ENCODE measurements at regions not wholly inside any gene's neighbourhood (a gene's known extent, or its start where the extent isn't known, plus 50 kb on each side); places are given as distances from the start of the nearest gene placed in this dataset.

- DNase-seq: no peak
These were observed 239.1 kb downstream of the OMA1 start for GRCh38 chr1:58307431-58307830.

DNA sequence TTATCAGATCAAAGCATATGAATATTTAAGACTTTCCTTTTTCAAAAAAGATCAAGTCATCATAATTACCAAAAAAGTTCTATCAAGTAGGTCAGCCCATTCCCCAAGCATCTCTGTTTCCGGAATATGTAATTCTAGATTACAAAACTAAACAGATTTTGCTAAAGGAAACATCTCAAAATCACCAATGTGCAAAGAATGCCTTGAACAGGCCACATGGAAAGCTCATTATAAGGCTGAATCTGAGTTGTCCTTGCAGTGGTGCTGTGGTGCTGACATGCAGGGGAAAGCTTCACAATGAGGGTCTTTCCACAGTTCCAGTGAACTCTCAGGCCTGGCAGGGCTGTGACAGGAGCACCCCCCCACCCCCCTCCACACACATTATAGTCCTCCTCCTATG lies 240.9 kb downstream of the OMA1 start:
- DNase-seq: no peak

DNA sequence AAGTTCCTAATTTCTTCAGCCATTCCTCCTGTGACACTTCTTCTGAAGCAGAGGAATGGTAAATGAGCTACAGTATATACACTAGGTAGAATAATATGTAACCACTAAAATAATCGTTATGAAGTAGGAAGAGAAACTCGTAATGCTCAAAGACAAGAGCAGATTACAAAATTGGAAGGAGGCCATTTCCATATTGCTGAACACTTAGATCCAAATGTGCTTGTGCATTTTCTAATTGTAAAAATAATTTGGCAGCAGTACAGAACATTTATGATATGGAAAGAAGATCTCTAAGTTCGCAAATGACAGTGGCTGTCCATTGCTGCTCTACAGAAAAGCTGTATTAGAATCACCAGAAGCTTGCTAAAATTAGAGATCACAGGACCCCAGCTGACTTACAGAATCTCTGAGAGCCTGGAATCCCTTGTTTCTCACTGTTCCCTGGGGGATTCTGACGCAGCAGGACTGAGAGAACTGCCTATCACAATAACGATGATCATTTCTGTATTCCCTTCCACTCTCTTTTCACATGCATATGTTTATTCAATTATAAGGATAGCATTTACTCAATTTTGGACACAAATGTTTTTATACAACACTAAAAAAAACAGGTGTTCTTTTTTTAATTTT lies 242.1 kb downstream of the OMA1 start:
- DNase-seq: no peak

DNA sequence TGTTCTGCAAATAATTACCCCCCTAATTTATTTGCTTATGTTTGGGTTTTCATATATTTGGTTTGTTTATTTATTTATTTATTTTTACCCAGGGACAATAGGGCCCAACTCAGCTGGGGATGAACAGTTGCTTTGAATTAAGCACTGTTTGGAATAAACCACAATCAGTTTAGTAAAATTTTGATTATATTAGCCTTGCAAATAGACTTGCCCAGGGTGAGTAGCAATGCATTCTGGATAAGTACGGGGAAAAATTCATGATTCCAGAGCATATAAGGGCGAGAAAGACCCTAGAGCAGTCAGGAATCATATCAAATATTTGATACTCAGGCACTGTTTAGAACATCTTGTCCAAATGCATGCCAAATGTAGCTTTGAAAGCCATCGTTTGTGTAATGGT lies 242.7 kb downstream of the OMA1 start:
- no peak for DNase-seq

DNA sequence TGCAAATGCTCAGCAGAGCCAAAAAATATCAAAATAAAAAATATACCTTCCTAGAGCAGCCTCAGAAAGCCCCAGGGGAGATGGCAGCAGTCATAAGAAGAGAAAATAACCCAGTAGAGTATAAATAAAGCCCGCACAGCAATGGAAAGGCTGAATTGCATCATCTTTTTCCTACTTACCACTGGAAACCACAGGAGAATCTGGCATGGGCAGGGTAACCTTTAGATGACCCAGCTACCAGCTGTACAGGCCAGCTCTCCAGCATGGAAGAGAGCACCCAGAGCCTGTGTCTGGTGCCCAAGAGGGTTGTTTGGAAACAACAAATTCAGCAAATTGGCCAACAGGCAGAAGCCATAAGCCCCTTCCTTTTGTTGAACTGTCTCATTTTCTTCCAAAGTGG lies 253.1 kb downstream of the OMA1 start:
- DNase-seq: no peak

DNA sequence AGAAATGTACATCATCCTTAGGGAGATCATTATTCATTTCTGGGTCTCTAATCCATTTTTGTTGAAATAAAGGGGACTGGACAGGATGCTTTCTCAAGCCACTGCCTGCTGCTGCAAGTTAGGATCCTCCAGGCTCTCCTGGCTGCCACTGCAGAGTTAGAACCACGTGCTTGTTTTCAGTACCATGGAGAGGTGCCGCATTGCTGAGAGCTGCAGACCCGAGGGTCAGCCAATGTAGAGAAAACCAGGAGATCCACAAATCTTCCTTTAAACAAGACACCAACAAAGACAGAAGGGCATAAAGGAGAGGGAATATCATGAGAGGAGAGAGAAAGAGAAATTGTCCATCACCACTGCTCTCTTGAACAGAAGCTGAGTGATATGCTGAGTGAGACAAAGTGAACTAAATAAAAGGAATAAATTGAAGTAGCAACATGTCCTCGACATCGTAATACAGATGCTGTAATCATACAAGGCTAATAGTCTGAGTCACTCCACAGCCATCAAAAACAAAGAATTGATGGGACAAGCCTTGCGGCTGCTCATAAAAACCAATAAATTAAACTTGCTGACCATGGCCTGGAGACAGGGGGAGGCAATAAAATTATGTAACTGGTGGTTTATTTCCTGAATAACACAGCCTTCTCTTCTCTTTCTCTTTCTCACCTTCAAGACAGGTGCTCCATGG lies 255.7 kb downstream of the OMA1 start:
- DNase-seq: no peak

DNA sequence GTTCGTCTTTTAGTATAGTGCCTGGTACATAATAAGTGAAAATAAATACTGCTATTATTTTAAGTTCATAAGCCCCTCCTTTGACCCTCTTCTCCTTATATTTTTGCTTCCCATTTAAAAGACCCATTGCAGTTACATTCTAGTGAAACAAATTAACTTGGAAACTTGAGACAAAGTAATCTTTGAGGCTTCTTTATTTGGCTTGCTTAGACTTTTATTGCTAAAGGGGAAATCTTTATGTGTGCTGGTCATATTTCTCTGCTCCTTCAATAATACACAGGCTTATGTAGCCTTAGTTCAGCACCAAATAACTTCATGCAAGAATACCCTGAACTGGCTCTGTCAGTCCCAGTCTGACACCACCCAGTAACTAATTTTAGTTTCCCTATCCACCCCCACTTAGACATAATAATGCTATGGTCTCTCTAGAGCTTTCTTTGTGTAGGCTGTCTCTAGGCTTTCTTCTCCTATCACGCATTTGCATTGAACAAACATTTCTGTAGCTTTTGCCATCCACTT lies 257.8 kb downstream of the OMA1 start:
- no peak for DNase-seq

DNA sequence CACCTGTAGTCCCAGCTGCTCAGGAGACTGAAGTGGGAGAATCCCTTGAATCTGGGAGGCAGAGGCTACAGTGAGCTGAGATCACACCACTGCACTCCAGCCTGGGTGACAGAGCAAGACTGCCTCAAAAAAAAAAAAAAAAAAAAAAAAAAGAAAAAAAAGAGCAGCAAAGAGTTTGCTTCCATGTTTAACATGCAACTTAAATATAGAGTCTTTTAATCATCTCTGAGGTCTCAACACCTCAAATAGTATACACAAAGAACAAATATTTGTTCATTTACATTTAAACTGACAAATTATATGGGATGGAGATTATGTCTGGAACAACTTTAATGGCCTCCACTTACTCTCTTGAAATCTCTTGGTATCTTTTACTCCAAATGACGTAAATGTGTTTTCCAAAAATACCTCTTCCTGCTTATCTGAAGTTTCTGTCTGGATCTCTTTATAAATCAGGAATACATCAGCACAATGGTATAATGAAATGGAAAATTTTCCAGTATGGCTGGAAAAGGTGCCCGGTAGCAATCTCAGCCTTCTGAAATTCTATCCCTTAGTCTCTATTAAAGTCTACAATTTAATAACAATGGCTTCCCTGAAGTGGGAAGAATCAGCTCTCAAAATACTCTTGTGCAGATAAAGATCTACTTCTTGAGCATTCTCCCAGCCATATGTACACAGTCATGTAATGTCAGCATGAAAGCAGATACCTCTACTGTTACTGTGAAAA lies 258.5 kb downstream of the OMA1 start:
- no peak for DNase-seq

DNA sequence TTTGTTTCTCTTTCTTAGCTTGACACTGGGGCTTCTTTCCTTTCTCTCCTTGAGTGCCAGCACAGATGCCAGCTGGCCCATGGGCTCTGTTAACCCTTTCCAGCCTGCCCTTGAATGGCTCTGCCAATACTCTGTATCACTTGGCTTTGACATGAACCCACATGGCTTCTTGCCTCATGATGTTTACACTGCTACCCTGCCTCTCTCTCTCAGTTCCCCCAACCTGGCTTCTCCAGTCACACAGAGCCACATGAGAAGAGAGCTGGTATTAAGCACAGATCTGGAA lies 262.4 kb downstream of the OMA1 start:
- DNase-seq: no peak

DNA sequence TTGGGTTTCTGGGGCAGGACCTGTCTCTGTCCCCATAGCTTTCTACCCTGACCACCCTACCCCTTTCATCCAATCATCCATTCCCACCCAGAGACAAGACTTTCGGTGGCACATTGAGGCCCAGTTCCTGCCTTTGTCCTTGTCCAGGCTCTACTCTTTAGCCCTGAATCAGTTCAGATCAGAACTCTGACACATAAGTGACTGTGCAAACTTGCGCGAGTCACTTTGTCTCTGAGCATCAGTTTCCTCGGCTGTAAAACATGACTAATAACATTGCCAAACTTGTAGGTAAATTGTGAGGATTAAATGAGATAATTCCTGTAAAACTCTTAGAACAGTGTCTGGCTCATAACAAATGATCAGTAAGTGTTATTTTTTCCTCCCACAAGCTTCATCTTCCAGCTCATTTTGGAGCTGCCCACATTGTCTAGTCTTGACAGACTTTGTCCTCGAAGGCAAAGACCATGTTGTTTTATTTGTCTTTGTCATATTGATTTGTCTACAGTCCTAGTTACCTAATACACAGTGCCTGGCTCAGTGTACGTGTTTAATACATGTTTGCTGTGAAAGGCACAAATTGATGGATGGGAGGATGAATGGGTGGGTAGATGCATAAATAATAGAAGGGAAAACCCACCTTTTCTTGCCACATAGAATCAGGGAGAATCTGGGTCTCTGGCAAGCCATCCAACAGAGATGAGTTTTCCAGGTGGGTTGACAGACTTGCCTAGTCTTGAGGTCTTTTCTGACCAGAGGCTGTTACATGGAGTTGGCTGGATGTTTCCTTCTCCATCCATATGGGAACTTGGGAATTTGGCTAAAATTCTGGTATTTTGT lies 262.9 kb downstream of the OMA1 start:
- no peak for DNase-seq

DNA sequence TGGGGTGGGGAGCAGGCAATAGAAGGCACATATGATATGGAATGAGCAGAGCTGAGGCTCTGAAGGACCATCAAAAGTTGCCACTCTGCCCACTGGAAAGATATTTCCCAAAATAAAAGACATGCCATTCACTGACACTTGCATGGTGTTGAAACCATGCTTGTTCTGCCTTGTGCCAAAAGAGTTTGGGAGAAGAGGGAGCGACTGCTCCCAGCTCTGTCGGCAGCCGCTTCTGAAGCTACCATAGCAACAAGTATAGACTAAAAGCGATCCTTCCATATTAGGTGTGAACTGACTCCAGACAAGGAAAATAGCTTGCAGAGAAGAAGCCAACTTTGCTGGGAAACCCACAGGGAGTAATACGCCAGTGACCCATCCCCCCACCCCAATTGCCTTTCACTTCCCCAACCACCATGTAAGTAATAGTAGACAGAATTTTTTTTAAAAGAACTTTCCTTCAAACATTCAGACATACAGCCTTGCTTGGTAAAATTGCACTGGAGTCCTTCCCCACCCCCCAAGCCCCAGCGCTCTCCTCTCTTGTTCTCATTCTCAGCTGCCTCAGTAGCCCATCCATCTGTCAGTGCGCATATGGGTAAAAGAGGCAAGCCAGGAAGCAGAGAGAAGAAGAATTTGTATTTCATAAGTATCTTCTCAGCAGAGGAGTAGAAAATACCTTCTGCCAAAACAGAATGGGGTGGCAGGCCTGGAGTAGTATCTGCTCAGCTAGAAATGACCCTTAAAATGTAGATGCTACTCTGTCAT lies 263.7 kb downstream of the OMA1 start:
- DNase-seq: no peak

GRCh38 chr1:58266242-58266641 lies 280.3 kb downstream of the OMA1 start:
- DNase-seq: peak in 1 of 2 experiments; percentile 4

DNA sequence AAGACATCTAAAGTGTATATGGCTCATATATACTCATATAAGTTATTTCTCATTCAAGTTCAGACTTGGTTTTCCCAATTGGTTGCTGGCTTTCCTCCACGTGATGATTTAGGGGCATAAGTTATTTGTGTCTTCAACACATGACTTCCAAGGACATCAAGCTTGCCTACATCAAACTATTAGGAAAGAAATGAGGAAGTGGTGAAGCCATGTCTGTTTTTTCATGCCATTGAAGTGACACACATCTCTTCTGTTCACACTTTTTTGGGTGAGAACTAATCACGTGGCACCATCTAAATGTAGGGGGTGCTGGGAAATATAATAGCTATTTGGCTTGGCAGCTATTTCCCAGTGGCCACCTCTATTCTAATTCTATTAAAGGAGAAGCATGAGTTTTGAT lies 282.1 kb downstream of the OMA1 start:
- DNase-seq: no peak

GRCh38 chr1:58262702-58263101 lies 283.8 kb downstream of the OMA1 start:
- no peak for DNase-seq

DNA sequence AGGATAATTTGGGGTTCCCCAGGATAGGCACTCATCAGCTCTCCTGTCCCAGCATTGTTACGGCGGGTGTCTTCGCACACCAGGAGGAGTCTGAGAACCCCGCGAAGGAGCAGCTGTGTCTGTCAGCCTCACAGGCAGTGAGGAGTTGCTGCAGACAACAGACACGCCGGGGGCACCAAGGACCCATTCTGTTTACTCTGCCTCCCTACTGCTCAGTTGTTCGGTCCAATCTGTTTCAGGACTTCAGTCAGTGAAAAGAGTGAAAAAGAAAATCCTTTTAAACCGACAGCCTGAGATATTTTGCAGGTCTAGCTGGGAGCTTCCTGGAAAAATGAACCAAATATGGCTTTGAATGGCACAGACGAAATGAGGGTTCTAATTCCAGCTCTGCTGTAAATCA lies 288.4 kb downstream of the OMA1 start:
- DNase-seq: no peak

DNA sequence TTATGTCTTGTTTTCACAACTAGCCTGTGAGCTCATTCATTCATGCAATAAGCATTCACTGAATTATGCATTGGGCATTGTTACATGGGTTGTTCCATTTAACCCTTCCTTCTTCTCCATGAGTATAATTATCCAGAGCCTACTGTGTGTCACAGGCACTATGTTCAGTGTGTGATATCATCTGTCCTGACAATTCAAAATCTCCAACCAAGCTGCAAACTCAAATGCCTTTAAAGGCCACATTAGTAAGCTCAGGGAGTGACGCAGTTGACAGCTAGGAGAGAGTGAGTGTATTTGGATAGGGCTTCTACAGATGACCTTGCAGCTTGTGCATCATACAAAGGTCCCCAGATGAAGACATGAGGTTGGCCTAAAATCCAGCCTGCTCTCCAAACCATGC lies 289.5 kb downstream of the OMA1 start:
- no peak for DNase-seq

- DNase-seq: no peak
These were observed 290.0 kb downstream of the OMA1 start for GRCh38 chr1:58256546-58256945.

GRCh38 chr1:58256041-58256440 lies 290.5 kb downstream of the OMA1 start:
- no peak for DNase-seq

GRCh38 chr1:58255192-58255591 lies 291.3 kb downstream of the OMA1 start:
- no peak for DNase-seq

DNA sequence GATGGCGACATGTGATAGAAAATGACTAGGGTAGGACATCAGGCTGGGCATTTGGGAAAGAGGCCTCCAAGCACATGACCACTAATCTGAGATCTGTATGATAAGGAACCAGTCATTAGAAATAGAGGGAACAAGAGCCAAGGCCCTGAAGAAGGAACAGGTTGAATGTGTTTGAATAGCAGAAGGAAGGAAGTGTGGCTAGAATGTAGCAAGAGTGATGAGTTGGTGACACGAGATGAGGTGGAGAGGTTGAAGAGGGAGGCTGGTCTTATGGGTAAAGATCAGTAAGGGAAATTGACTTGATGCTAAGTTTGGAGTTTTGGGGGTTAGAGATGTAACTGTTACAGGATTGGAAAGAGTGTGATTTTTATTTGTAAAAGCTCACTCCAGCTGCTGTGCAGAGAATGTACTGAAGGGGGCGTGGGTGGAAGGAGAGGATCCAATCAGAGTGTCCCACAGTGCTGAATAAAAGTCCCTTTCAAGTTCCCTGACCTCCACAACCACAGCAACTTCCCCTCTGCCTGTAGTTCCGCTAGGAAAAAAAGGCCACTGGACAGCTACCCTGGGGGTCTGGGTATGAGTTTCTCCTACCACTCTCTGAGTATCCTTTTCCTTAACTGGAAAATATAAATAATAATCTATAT lies 295.0 kb downstream of the OMA1 start:
- DNase-seq: no peak

DNA sequence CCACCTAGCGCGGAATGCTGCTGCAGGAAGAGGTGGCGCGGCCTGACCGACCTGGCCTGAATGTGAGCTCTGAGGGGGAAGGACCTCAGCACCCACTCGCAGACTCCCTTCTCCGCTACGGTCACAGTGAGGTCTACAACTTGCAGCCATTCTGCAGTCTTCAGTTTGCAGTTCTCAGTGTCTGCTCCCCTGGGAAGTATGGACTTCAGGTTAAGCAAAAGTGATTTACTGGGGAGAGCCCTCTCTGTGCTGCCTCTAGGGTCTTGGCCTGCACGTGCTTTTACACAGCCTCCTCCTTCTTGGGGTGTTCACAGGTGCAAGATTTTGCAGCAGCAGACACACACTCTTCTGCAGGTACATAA lies 296.0 kb downstream of the OMA1 start:
- DNase-seq: no peak

All from NCI-H2081 (cell line).